T follicular helper cell (primary cell): ENCODE measurements at regions not wholly inside any gene's neighbourhood (a gene's known extent, or its start where the extent isn't known, plus 50 kb on each side); places are given as distances from the start of the nearest gene placed in this dataset.
"Not testable (repeated sequence)": the region's sequence is repeated elsewhere in the genome, so short reads cannot be mapped to it uniquely, and the experiment has no call there.

Experiments used
- DNase-seq: peaks from one replicate; pipeline ENCODE4 v3.0.0-alpha.2; 2020; ENCODE audit warnings: low read depth

DNA sequence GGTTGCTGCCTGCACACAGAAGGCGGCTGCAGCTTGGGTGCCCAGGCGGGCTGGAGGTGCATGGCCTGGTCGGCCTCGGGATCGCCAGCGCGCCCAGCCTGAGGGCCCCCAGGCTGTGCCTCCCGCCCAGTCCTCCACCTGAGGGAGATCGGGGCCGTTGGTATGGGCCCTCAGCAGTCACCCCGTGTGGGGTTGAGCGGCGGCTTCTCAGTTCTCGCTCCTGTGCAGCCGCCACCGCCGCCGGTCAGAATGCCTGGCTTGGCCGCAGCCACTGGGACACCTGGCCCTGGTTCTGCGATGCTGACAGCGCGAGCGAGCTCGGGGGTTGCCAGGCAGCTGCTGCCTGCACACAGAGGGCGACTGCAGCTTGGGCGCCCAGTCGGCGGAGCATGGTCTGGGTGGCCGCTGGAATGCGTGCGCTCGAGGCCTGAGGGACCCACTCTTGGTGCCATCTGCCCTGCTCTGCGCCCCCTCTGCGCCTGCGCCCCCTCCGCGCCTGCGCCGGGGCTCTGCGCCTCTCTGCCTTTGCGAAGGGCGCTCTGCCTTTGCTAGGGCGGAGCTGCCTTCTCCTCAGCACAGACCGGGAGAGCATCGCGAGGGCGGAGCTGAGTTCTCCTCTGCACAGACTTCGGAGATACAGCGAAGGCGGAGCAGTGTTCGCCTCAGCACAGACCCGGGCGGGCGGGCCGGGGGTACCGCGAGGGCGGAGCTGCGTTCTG lies 84.6 kb upstream of the ZNG1F start:
- peak; percentile 68 for DNase-seq

- not testable (repeated sequence) for DNase-seq
Observed at GRCh38 chr9:41272879-41273548, 83.9 kb upstream of the ZNG1F start.

GRCh38 chr9:41270992-41271391 lies 81.9 kb upstream of the ZNG1F start:
- not testable (repeated sequence) for DNase-seq

DNA sequence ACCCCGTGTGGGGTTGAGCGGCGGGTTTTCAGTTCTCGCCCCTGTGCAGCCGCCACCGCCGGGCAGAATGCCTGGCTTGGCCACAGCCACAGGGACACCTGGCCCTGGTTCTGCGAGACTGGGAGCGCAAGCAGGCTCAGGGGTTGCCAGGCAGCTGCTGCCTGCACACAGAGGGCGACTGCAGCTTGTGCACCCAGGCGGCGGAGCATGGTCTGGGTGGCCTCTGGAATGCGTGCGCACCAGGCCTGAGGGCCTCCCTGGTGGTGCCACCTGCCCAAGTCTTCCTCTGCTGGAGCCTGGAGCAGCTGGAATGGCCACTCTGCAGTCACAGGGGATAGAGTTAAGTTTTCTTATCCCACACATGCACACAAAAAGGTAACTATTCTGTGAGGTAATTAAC lies 80.4 kb upstream of the ZNG1F start:
- not testable (repeated sequence) for DNase-seq

DNA sequence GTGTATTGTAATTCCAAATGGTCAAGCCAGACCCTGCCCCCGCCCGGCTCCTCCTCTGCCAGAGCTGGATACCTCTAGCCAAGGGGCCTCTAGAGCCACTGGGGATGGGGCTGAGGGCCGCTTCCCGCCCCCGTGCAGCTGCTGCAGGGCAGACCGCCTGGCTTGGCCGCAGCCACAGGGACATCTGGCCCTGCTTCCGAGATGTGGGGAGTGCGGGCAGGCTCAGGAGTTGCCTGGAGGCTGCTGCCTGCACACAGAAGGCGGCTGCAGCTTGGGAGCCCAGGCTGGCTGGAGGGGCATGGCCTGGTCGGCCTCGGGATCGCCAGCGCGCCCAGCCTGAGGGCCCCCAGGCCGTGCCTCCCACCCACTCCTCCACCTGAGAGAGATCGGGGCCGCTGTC lies 79.9 kb upstream of the ZNG1F start:
- not testable (repeated sequence) for DNase-seq

- not testable (repeated sequence) for DNase-seq
Observed at GRCh38 chr9:41266602-41267001, 77.5 kb upstream of the ZNG1F start.

- DNase-seq = not testable (repeated sequence)
Observed at GRCh38 chr9:41266000-41266399, 76.9 kb upstream of the ZNG1F start.

DNA sequence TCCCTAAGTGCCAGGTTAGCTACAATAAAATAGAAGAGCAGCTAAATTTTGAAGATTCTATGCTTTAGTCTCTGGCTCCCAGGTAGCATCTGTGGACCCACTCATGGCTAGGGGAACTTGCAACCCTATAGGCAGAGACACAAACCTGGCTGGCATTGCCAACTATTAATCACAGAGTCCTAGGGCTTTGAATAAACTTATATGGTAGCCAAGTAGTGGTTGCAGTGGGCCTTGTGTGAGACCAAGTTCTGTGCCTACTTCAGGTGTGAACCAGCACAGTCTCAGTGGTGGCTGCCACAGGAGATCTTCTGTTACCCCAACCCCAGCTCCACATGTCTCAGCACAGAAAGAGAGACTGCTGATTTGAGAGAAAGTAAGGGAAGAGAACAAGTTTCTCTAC lies 62.9 kb upstream of the ZNG1F start:
- not testable (repeated sequence) for DNase-seq

- not testable (repeated sequence) for DNase-seq
Observed at GRCh38 chr9:41251101-41251500, 62.0 kb upstream of the ZNG1F start.

DNA sequence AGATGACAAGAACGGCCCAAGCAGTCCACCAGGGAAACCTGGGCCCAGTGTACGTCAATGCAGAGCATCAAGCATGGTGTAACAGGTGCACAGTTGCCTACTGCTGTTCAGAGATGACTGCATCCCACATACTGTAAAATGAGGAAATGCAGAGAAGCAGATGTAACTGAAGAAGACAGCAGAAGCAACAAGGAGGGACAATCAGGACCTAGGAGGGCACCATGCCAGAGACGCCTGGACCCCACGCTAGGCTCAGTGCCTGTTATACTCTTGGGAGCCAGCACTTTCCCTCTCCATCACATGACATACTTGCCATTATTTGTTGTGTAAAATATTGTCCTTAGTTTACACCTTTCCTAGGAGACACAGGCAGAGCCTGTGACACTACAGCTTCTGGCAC lies 57.6 kb upstream of the ZNG1F start:
- DNase-seq = not testable (repeated sequence)
